GM12892 (cell line): ENCODE measurements at regions not wholly inside any gene's neighbourhood (a gene's known extent, or its start where the extent isn't known, plus 50 kb on each side); places are given as distances from the start of the nearest gene placed in this dataset.

Experiments
- POLR2A ChIP-seq: IDR thresholded peaks from 2 replicates; pipeline ENCODE4 v1.6.1; 2011; ENCODE audit warnings: low read depth, low read length, control low read depth
- POLR2AphosphoS5 ChIP-seq: IDR thresholded peaks from 2 replicates; pipeline ENCODE4 v1.6.1; 2011; ENCODE audit warnings: low read depth, low read length, control low read depth
- TAF1 ChIP-seq: IDR thresholded peaks from 2 replicates; pipeline ENCODE4 v1.6.1; 2011; ENCODE audit warnings: low read depth, mild to moderate bottlenecking, control low read depth, low read length, borderline replicate concordance

- TF ChIP-seq POLR2A (no peak), POLR2AphosphoS5 (no peak), TAF1 (no peak)
Observed at GRCh38 chr1:88618331-88618730, 65.7 kb upstream of the PKN2 start.
